ENCODE measurements at regions not wholly inside any gene's neighbourhood (a gene's known extent, or its start where the extent isn't known, plus 50 kb on each side); places are given as distances from the start of the nearest gene placed in this dataset.
"Not testable (repeated sequence)": the region's sequence is repeated elsewhere in the genome, so short reads cannot be mapped to it uniquely, and the experiment has no call there.

DNA sequence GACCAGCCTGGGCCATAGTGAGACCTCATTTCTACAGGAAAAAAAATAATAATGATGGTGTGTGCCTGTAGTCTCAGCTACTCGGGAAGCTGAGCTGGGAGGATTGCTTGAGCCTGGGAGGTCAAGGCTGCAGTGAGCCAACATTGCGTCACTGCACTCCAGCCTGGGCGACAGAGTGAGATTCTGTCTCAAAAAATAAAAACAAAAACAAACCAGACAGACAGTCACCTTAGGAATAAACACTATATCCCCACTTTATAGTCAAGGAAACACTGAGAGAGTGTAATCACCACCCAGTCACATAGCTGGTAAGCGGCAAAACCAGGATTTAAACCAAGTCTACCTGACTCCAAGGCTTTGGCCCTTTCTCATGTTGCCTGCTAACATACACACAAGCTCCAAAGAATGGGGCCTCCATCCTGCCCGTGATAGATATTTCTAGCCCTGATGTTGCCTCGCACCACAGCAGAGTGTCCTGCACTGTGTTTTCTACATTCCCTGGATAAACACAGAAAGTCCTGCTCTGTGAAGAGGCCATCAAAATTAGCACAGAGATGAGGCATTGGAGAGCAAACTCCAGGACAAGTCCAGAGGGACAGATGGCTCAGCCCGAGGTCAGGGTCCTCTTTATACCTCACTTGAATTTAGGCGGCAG is 66.1 kb upstream of the SMURF2 start:
- no peak for DNase-seq (ENCODE audit: low read depth)

DNA sequence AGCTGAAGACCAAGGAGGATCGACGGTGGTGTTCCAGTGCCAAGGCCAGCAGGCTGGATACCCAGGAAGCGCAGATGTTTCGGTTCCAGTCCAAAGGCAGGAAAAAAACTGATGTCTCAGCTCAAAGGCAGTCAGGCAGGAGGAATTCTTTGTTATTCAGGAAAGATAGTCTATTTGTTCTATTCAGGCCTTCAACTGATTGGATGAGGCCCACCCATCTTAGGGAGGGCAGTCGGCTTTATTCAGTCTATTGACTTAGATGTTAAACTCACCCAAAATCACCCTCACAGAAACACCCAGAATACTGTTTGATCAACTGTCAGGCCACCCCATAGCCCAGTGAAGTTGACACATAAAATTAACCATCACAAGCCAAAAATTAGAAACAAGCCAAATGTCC is 63.9 kb upstream of the SMURF2 start:
- not testable (repeated sequence) for DNase-seq (ENCODE audit: low read depth)

DNA sequence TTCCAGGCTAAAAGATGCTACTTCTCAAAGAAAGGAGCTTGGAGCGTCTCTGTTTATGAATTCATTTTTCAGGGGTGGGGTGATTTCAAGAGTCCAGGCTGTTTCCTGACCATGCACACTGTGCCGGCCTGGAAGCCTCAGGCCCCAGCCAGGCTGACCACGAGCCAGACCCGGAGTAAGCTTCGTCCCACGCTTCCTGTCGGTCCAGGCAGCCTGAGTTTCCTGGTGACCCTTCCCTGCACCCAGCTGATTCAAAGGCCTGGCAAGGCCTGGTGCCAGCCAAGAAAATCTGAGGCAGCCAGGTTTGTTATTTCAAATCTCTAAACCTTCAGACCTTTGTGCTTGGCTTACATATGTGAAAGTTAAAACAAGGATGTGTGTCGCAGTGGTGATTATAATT is 62.1 kb upstream of the SMURF2 start:
- not testable (repeated sequence) for DNase-seq (ENCODE audit: low read depth)

DNA sequence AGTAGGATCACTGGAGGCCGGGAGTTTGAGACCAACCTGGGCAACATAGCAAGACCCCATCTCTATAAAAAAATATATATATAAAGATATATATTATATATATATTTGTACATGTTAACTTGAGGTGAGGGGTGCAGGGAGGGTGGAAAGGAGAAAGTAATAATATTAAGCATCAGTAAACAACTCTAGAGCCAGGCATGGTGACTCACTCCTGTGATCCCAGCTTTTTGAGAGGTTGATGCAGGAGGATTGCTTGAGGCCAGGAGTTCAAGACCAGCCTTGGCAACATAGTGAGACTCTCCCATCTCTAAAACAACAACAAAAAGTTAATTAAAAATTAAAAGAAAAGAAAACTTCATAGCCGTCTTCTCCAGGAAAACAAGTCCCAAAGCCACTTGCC is 61.7 kb upstream of the SMURF2 start:
- DNase-seq (ENCODE audit: low read depth): no peak

DNA sequence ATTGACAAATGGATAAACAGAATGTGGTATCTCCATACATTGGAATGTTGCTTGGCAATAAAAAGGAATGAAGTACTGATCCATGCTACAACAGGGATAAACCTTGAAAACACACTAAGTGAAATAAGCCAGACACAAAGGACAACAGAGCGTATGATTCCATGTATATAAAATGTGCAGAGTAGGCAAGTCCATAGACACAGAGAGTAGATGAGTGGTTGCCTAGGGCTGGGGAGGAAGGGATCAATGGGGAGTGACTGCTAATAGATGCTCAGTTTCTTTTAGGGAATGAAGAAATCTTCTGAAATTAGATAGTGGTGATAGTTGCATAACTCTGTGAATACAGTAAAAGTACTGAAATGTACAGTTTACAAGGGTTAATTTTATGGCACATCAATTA is 59.4 kb upstream of the SMURF2 start:
- DNase-seq (ENCODE audit: low read depth): not testable (repeated sequence)

DNA sequence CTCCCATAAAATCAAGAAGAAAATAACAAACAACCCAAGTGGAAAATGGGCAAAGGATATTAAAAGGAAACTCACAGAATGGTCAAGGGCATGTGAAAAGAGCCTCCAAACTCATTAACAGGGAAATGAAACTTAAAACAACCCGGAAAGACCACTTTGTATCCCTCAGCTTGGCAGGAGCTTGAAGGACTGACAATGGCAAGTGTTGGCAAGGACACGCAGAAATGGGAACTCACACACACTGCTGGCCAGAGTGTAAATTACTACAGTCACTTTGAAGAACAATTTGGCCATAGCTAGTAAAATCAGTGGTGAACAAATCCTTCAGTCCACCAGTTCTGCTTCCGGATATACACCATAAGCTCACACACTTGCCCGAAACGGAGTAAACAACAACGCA is 58.1 kb upstream of the SMURF2 start:
- DNase-seq (ENCODE audit: low read depth): not testable (repeated sequence)

DNA sequence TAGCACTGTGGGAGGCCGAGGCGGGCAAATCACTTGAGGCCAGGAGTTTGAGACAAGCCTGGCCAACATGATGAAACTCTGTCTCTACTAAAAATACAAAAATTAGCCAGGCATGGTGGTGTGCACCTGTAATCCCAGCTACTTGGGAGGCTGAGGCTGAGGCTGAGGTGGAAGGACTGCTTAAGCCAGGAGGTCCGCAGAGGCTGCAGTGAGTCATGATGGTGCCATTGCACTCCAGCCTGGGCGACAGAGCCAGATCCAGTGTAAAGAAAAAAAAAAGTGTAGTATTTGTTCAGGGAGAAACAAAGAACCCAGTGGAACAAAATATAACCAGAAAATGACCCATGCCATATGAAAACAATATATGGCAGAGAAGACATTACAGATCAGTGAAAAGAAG is 57.4 kb upstream of the SMURF2 start:
- DNase-seq (ENCODE audit: low read depth): not testable (repeated sequence)

DNA sequence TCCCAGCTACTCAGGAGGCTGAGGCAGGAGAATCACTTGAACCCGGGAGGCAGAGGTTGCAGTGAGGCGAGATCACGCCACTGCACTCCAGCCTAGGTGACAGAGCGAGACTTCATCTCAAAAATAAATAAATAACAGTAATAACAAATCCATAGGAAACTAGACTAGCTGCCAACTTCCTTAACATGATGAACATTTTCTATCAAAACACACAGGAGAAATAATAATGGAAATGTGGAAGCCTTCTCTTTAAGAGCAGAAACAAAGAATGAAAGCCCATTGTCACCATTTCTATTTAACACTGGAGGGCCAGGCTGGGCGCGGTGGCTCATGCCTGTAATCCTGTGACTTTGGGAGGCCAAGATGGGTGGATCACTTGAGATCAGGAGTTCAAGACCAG is 56.7 kb upstream of the SMURF2 start:
- not testable (repeated sequence) for DNase-seq (ENCODE audit: low read depth)

DNA sequence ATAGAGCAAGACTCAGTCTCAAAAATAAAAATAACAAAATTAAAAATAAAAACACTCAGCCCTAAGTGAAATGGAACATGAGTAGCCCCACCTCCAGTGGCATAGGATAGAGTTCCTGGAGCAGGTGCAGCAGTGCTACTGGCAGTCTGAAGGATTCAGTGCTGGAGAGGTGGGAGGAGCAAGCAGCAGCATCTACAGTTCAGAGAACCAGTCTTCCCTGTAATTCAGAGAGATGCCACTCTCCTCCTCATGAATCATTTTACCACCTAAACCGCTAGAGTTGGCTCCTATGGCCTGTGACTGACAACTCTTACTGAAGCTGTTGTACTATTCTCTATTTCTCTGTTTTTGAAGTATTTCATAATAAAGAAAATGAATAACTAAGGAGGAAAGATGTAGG is 56.0 kb upstream of the SMURF2 start:
- no peak for DNase-seq (ENCODE audit: low read depth)

DNA sequence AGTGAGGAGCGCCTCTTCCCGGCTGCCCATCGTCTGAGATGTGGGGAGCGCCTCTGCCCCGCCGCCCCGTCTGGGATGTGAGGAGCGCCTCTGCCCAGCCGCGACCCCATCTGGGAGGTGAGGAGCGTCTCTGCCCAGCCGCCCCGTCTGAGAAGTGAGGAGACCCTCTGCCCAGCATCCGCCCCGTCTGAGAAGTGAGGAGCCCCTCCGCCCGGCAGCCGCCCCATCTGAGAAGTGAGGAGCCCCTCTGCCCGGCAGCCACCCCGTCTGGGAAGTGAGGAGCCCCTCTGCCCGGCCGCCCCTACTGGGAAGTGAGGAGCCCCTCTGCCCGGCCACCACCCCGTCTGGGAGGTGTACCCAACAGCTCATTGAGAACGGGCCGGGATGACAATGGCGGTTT is 54.4 kb upstream of the SMURF2 start:
- DNase-seq (ENCODE audit: low read depth): not testable (repeated sequence)

DNA sequence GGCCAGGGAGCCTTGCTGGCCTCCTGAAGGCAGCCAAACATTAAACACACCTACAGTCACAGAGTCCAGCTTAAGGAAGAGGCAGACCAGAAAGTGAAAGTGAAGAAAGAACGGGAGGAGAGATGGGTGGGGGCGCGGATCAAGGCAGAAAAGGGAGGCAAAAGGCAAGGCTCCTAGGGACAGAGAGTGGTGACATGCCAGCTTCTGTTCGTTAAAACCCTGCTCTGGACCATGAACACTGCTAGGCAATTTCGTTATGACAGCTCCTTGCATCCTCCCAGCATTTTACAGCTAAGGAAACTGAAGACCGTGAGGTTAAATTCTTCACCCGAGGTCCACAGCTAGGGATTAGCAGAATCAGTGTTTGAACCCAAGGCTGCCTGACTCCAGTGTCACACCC is 51.7 kb upstream of the SMURF2 start:
- not testable (repeated sequence) for DNase-seq (ENCODE audit: low read depth)

DNA sequence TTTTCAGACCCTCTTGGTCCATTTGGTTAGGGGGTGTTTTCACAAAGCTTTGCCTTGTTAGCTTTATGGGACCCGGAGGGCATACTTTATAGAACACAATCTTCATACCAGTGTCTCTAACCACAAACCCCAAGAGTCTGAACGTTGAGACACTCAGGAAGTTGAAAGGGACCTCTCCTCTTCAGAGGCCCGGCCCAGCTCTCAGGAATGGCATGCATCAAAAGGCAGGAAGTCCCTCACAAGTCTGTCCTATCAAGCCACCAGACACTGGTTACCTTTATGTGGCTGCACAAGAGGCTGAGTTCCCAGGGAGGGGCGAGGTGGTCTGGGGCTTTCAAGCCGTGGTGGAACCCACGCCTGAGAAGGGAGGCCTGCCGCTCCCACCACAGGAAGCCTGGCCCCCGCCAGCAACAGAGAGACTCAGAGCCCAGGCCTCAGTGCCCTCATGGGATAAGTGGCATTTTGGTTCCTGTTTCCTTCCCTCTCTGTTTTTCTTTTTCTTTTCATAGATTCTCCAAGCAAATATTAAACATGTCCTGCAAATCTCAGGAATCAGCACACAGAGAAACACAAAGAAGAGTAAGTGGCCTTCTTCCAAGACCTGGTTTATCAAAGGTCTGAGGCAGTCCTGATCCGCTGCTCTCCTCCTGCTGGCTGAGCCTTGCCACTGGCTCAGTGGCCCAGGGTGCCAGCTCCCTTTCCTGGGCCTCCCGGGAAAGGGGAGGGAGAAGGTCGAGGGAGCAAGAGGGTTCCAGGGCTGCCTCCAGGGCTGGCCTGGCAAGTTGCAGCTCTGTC is 50.6 kb upstream of the SMURF2 start:
- not testable (repeated sequence) for DNase-seq (ENCODE audit: low read depth)

All from forelimb muscle (tissue), 1 donor.